SK-N-SH treated with all-trans-retinoic acid at 6 μM for 48 hours (cell line): ENCODE measurements at regions not wholly inside any gene's neighbourhood (a gene's known extent, or its start where the extent isn't known, plus 50 kb on each side); places are given as distances from the start of the nearest gene placed in this dataset.
"Not testable (repeated sequence)": the region's sequence is repeated elsewhere in the genome, so short reads cannot be mapped to it uniquely, and the experiment has no call there.

Experiments used
- GLIS3 ChIP-seq: fragments of 250-450 bp; sonication (Bioruptor Pico); IDR thresholded peaks from 2 replicates; pipeline ENCODE4 v1.5.0; 2020; ENCODE audit warnings: mild to moderate bottlenecking, moderate library complexity
- ZNF8 ChIP-seq: fragments of 450-650 bp; formaldehyde crosslinking; IDR thresholded peaks from 2 replicates; pipeline ENCODE4 v1.5.0; 2020; ENCODE audit warnings: mild to moderate bottlenecking, moderate library complexity

DNA sequence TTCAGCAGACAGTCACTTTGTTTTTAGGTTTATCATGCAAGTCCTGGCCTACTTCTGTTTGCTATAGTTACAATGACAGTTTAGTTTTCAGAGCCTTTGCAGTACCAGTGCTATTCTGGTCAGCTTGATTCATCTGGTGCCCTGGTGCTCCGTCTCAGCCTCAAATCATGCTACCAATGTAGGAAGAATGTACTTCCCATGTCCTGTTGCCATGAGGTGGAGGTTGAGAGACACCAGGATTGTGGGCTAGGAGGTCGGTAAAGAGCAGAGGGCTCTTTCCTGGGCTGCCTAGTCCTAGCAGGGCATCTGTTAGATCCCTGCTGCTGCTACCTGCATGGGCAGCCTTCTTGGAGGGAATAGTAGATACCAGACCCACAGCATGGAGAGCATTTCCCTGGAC is 91.4 kb upstream of the DPY19L1 start:
- TF ChIP-seq GLIS3, ZNF8 (CRISPR knock-in tag): not testable (repeated sequence)
